GM18873 (cell line): ENCODE measurements at regions not wholly inside any gene's neighbourhood (a gene's known extent, or its start where the extent isn't known, plus 50 kb on each side); places are given as distances from the start of the nearest gene placed in this dataset.

Source experiments
- ATAC-seq: cut with Tn5 transposase; IDR thresholded peaks from one replicate; pipeline ENCODE4 v1.9.1; 2021; ENCODE audit warnings: mild to moderate bottlenecking, moderate library complexity, moderate number of reproducible peaks; ENCODE audit not compliant: unreplicated experiment, low FRiP score

DNA sequence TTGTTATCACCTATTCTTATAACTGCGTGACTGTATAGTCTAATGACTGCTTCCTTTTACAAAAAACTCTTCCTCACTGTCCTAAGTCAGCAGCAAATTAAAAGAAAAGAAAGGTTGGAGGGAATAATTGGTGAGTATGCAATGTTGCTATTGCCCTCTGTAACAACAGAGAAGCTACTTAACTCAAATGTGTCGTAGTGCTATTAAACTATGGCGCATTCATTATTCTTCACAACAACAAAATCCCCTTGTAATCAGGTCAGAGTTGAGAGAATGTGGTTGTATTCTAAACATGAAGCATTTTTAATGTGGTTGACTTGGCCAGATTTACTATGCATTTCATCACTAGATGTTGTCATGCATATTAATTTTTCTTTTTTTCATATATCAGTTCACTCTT is 897.8 kb upstream of the PHF14 start:
- ATAC-seq: no peak

DNA sequence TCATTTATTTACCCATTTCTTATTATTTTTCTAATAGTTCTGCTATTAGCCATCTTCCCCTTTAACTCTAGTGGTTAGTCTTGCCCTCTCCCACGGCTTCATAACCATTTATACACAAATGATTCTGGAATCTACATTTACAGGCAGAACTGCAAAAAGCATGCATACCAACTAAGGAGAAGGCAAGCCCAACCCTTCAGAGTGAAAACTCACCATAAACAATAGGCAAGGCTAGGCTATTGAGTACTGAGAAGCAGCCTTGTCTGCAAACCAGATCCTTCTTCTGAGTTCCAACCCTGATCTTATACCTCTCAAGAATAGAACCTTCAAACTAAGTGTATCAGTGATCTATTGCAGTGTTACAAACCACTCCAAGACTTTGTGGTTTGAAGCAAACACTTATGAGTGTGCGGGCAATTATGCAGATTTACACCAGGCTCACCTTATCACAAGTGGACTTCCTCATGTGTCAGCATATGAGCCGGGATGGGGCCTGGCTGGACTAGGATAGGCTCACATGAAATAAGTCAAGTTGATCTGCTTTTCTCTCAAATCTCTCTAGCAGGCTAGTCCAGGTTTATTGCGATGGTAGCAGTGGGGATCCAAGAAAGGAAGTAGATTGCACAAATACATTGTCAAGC is 896.9 kb upstream of the PHF14 start:
- no peak for ATAC-seq

DNA sequence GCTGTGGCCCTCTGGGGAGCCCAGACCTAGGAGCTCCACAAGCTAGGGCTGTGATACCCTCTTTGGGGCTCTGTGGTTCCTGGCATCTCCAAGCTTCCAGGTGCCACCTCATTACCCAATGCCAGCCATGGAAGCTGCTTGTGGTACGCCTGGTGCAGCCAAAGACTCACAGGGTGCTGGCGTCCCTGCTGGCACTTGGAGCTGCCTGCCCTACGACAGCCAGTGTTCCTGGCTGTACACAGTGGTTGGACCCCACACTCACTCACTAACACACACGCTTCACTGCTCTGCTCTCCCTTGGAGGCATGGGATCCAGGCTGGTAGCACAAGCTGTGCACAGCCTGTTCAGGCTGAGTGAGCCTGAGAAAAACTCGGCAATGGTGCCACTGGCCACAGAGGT is 894.1 kb upstream of the PHF14 start:
- ATAC-seq: no peak

DNA sequence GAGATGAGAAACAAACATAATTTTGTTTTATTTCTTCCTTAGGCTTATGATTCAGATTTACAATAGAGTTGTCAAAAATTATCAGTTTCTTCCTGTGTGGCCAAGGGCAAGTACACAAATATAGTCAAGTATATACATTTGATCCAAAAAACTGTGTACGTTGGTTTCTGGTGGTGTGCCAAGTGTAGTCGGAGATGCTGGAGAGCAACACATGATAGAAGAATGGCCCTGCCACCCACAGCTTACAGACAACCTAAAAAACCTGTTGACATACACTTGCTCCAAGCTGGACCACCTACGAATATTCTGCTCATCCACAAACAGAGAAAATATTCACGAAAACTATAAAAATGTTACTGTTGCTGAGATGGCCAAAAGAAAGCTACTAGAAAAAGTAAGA is 890.8 kb upstream of the PHF14 start:
- ATAC-seq: no peak

DNA sequence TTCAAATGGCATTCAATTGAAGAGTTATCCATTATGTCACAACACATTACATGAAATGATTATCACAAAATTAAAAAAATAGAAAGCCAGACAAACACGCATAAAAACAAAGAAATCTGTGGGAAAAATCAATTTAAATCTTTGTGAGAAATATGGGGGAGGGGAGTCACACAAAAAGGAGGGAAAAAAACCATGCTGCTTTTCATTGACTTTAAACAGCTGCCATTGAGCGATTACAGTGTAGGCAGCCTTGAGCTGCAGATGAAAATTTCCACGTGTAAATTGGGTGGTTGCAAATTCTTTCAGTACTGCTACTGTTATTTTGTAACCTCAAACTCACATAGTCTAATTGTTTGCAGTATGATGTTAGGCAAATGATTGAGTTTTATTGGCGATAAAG is 889.9 kb upstream of the PHF14 start:
- no peak for ATAC-seq

DNA sequence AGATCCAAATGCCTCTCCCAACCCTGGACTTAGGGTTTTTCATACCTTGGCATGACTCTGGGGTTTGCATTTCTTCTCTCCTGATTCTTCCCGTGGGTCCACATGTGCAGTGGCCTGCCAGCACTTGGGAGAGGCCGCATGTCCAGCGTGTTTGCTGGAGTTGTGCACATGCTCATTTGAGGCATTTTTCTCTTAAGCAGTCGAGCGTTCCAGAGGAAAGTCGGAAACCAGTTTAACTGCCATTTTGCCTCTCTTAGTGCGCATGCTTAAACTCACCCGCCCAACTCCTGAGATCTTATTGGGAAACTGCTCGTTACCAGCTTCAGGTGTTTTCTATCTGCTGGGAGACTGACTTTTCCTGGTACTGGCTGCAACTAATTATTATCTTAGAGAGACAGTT is 888.4 kb upstream of the PHF14 start:
- ATAC-seq: no peak

DNA sequence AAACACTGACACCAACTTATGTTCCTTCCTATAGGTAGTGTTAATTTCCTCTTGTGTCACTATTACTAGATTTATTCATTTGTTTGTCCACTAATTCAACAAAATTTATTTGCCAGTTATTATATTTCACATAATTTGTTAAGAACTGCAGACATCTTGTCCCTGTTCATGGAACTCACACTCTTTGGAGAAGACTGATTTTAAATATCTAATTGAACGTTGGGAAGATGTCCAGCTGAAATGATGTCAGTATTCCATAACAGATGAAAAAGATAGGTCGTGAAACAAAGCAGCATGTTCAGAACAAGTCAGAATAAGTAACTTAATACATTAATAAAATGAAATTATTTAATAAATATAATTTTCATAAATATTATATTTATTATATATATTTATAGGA is 873.1 kb upstream of the PHF14 start:
- no peak for ATAC-seq

DNA sequence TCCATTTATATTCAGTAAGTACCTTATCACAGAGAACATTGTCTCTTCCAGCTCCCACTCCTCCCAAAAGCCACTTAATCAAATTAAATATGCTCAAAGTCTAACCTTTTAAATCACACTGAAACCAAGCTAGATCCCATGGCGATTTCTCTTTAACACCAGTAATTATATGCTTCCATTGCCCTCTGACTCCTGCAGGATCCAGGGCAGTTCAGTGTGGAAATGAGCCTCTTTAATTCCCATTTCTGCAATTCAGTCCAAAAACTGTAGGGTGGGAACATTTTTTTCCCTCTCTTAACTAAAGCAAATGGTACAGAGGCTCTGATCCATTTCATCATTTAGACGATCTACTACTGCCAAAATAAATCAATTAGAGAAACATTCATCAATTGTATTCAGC is 872.3 kb upstream of the PHF14 start:
- no peak for ATAC-seq

DNA sequence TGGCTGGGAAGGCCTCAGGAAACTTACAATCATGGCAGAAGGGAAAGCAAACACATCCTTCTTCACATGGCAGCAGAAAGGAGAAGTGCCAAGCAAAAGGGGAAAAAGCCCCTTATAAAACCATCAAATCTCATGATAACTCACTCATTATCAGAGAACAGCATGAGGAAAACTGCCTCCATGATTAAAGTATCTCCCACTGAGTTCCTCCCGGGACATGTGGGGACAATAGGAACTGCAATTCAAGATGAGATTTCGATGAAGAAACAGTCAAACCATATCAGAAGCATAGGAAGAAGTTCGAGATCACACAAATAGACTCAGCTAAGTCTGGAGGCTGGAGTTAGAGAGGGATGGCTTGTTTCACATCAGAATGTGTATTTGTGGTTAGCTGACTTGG is 869.4 kb upstream of the PHF14 start:
- ATAC-seq: no peak

DNA sequence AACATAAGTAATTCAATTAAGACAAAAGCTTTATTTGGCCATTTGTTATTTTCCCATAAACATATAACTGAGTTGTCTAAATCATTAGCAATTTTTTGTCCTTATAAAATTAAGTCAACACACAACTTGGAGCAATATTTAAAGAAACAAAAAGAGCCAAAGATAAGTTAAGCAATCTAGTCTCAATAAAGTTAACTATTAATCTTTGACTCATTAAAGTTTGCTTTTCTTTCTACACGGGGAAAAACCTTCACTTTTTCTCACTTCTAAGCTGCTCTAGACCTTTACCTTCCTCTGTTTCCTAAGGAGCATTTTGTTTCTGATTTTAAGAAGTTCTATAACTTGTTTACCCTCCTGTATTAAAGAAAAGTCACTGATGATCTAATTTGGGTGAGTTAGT is 867.1 kb upstream of the PHF14 start:
- no peak for ATAC-seq

DNA sequence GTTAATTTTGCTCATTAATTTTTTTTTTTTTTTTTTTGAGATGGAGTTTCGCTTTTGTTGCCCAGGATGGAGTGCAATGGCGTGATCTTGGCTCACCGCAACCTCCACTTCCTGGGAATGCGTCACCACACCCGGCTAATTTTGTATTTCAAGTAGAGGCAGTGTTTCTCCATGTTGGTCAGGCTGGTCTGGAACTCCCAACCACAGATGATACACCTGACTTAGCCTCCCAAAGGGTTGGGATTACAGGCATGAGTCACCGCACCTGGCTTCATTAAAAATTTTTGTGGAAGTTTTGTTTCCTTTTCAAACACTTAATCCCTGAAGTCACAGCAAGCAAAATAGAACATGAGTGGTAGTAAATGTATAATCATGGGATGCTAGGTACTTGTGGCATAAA is 857.2 kb upstream of the PHF14 start:
- ATAC-seq: no peak

DNA sequence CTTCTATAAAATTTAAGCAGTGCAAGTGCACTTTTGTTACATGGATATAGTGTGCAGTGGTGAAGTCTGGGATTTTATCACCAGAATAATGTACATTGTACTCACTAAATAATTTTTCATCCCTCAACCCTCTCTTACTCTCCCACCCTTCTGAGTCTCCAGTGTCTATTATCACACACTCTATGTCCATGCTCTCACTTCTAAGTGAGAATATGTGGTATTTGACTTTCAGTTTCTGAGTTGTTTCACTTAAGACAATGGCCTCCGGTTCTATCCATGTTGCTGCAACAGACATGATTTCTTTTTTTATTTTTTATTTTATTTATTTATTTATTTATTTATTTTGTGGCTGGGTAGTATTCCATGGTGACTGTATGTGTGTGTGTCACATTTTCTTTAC is 855.9 kb upstream of the PHF14 start:
- ATAC-seq: no peak

DNA sequence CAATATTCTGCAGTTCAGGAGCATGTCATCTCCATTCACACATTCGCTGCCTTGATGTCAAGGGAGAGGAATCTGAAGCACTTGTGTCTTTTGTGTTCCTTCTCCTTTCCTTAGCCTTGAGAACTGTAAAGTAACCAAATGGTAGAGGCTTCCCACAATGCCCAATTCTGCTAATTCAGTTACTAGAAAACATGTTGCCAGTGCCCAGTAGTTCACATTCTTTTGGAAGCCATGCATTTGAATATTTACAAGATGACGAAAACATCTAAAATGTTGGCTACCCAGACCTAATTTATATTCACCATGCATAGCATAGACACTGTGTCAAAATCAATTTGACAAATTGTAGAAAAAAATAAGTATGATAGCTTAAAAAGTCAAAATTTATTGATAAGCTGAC is 852.7 kb upstream of the PHF14 start:
- ATAC-seq: no peak

DNA sequence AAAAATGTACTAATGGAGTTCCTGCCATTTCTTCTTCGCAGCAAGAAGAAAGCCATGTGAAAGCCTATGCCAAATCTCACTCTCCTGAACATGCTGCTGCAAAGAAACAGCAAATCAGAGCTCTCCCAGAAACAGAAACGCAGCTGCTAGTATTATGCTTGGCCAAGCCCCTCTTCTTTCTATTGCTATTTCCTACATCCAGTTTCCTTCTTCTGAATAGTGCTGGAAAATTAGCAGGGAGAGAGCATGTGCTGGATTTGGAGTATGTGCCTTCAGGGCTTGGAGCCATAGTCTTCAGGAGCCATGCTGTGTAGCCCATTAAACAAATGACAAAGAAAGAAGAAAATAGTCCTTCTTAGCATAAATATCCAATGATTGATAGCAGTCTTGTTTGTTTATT is 852.0 kb upstream of the PHF14 start:
- ATAC-seq: no peak

DNA sequence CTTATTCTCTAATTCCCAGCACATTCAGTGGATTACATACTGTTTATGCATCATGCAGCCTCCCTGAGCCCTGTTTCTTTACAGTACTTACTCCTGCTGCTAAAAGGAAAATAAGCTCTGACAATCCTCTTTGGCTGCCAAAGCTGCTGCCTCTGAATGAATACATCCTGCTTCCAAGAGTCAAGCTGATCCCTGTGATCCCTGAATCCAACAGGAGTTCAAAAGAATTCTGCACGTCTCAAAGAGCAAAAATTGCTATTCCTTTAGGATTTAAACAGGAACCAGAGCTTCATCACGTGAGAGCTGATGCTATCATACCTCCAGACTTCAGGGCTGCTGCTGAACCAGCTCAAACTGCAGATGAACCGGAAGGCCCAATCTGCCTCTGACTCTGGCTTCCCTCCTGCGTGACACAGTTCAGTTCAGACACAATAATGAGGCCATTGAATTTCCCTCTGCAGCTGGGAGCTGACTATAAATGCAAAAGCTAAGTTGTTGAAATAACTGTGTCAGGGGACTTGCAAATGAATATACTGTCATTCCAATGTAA is 851.0 kb upstream of the PHF14 start:
- ATAC-seq: no peak

DNA sequence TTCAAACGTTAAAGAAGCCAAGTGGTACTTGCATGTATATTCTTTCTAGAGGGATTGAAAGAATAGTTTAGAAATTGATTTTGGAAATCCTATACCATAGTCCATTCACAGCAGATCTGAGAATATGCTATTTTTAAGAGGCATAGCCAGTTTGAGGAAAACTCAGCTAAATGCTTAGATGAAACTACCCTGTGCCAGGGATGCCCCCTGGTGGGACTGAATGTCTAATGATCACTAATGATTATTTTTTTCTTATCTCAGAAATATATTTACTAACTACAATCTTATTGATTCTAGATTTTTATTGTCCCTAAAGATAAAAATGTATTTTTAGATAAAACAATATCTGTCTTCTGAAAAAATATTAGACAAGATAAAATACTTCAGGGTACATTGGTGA is 844.9 kb upstream of the PHF14 start:
- no peak for ATAC-seq

DNA sequence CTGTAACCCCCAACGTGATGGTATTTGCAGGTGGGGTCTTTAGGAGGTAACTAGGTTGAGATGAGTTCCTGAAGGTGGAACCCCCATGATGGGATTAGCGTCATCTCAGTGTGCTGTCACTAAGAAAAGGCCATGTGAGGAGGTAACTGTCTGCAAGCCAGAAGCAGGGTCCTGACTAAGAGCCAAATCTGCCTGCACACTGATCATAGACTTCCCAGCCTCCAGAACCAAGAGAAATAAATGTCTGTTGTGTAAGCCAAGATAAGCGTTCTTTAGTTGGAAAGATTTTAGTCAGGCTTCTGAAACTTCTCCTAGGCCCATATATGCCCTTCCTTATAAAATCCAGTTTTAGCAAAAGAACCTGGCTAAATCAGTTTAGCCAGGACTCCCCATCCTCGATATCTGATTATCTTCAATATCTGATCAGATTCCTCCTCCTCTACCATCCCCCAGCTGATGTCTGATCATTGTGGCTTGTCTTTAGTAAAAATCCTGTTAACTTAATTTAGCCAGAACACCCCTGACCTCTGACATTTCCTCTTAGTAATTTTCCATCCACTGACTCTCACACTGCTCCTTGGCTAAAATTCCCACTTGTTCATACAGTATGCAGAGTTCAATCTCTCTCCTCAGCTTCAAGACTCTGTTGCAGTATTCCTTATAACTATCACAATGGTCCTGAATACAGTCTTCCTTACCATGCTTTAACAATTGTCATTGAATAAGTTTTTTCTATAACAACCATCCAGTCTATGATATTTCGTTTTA is 835.4 kb upstream of the PHF14 start:
- no peak for ATAC-seq

DNA sequence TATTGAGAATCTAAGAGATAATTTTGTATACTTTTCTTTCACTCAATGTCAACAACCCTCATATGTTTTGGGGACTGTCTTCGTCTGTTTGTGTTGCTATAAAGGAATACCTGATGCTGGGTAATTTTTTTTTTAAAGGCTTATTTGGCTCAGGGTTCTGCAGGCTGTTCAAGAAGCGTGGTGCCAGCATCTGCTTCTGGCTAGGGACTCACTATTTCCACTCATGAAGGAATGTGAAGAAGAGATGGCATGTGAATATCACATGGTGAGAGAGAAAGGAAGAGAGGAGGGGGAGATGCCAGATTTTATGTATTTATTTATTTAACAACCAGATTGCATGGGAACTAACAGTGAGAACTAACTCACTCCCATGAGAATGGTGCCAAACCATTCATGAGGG is 827.4 kb upstream of the PHF14 start:
- ATAC-seq: no peak

DNA sequence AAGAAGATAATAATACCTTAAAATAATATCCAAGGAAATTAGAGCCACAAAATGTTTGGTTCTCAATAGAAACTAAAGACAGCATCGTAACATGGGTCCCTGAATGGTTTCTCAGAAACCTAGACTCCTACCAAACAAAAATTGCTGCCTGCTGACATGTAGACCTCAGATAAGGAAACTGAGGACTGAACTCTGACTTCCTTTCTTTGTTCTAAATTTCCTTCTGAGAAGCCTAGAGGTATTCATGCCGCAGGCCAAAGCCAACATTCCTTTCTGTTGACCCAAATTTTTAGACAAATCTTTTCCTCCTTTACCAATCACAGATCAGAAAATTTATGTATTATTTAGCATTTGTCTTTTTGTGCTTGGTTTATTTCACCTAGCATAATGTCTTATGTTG is 816.7 kb upstream of the PHF14 start:
- no peak for ATAC-seq

DNA sequence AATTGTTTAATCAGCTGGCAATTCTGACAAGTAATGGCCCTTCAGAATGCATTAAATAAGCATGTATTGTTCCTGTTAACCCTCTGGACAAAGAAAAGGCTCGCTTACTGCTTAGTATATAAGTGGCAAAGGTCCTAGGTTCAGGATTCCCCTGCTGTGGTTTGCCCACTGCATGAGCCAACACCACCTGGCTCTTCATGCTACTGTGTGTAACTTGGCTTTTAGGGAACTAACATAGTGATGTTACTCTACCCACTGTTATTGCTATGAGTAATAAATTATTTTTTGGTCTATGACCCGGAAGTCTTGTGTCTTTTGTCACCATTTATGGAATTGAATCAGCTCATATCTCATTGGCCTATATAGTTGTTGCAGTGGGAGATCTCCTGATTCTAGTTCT is 791.7 kb upstream of the PHF14 start:
- ATAC-seq: no peak

DNA sequence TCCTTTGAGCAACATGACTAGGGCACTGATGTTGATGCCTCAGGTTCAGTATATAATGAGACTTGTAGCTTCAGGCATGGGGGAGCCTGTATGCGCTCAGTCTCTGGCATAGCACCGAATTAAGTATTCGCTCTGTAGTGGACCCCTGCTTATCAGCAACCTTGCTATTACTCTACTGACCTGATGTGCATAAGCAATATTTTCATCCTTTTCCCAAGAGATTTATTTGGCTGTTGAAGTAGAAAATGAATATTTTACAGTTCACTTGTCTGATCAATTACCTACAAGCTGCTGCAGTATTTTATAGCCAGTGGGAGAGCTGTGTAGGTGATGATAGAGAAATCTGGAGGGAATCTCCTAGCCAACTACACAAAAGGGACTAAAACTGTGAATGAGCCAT is 781.6 kb upstream of the PHF14 start:
- ATAC-seq: no peak

DNA sequence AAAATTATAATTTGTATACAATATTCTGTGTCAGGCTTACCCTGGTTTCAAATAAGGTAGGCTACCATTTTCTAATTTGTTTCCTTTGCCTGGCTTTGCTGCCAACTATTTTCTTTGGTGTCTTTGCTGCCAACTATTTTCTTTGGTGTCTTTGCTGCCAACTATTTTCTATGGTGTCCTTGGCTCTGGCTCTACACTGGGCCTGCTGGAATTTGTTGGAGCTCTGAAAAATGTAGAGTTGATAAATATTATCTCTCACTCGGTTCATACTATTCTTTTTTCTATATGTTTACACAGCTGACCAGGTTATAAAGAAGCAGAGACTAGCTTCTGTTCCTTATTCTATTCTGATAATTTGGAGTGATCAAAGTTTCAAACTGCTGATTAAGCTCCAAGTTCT is 768.0 kb upstream of the PHF14 start:
- no peak for ATAC-seq
